Endothelial cell of umbilical vein (primary cell): ENCODE measurements at regions not wholly inside any gene's neighbourhood (a gene's known extent, or its start where the extent isn't known, plus 50 kb on each side); places are given as distances from the start of the nearest gene placed in this dataset.

Source experiments
- BruUV-seq: library from RNA; stranded (reverse); fragments of 400-500 nt; replicated peaks from 2 replicates; lab custom pipeline; 2021; lab: Mats Ljungman, UMichigan
- CTCF ChIA-PET: fragments of 300-600, 350-600 bp; sonication (Branson Sonifier 250); formaldehyde crosslinking; loops from one replicate; lab custom pipeline; 2021; ENCODE audit warnings: antibody characterized with exemption, inconsistent platforms; lab: Charles Lee
- POLR2A ChIA-PET: fragments of 300-600, 350-600 bp; sonication (Branson Sonifier 250); formaldehyde crosslinking; loops from one replicate; lab custom pipeline; 2021; ENCODE audit warnings: antibody characterized with exemption, inconsistent platforms; lab: Charles Lee
- DNase-seq: peaks from one replicate; pipeline ENCODE4 v3.0.0-alpha.2; 2011; ENCODE audit warnings: low read depth, low spot score
- FAIRE-seq: peaks from 2 replicates; lab custom pipeline; 2011; peaks lifted over from hg19 to GRCh38; lab: Jason Lieb, UNC
- H2AFZ ChIP-seq: 2 replicates; pipeline ENCODE4 v1.6.0; 2012; ENCODE audit warnings: low read depth, low read length, control low read depth, inconsistent platforms
- H3K27ac ChIP-seq: 2 replicates; pipeline ENCODE4 v1.5.1; 2011; ENCODE audit warnings: low read depth, mild to moderate bottlenecking, control low read depth, low read length, moderate library complexity; ENCODE audit not compliant: insufficient read depth
- H3K27me3 ChIP-seq, 2 experiments: 2 replicates each; pipeline versions ENCODE4 v1.6.0 to v1.6.1; 2011; ENCODE audit warnings: low read length in 2 of 2, mixed read lengths in 1 of 2; ENCODE audit not compliant: control insufficient read depth in 2 of 2, insufficient read depth in 2 of 2
- H3K36me3 ChIP-seq, 2 experiments: 2 replicates in 1 of 2; 3 replicates in 1 of 2; pipeline ENCODE4 v1.5.1; 2011; ENCODE audit warnings: low read length in 2 of 2, mild to moderate bottlenecking in 1 of 2, moderate library complexity in 1 of 2; ENCODE audit not compliant: control insufficient read depth in 2 of 2, insufficient read depth in 2 of 2; ENCODE audit errors: extremely low read depth in 1 of 2
- H3K4me1 ChIP-seq: 3 replicates; pipeline ENCODE4 v1.5.1; 2011; ENCODE audit warnings: mild to moderate bottlenecking, low read length; ENCODE audit not compliant: control insufficient read depth, insufficient read depth; ENCODE audit errors: extremely low read depth
- H3K4me2 ChIP-seq: 2 replicates; pipeline ENCODE4 v1.6.1; 2011; ENCODE audit warnings: low read length, control low read depth, mixed read lengths; ENCODE audit not compliant: insufficient read depth
- H3K4me3 ChIP-seq, 3 experiments: fragments of 200-600 bp in 1 of 3; sonication (generic), shearing (Covaris generic) in 1 of 3; replicated peaks in 1 of 3; 2 replicates each; pipeline ENCODE4 v1.5.1; 2011 to 2016; ENCODE audit warnings: control low read depth in 3 of 3, low read length in 3 of 3, mild to moderate bottlenecking in 2 of 3, inconsistent platforms in 1 of 3, low read depth in 1 of 3, moderate library complexity in 1 of 3; ENCODE audit not compliant: insufficient read depth in 1 of 3
- H3K79me2 ChIP-seq: 2 replicates; pipeline ENCODE4 v1.6.0; 2012; ENCODE audit warnings: low read length, inconsistent platforms; ENCODE audit not compliant: control insufficient read depth, insufficient read depth
- H3K9ac ChIP-seq: replicated peaks from 2 replicates; pipeline ENCODE3; 2011; ENCODE audit warnings: low read length, control low read depth; ENCODE audit not compliant: insufficient read depth; ENCODE audit errors: extremely low read depth
- H3K9me1 ChIP-seq: replicated peaks from 3 replicates; pipeline ENCODE4 v1.6.0; 2011; ENCODE audit warnings: mild to moderate bottlenecking, low read length; ENCODE audit not compliant: control insufficient read depth, insufficient read depth; ENCODE audit errors: extremely low read depth
- H3K9me3 ChIP-seq: replicated peaks from 2 replicates; pipeline ENCODE4 v1.5.1; 2012; ENCODE audit warnings: low read length, inconsistent platforms; ENCODE audit not compliant: control insufficient read depth, insufficient read depth
- H4K20me1 ChIP-seq: replicated peaks from 2 replicates; pipeline ENCODE3; 2011; ENCODE audit warnings: mild to moderate bottlenecking, low read length; ENCODE audit not compliant: control insufficient read depth, insufficient read depth; ENCODE audit errors: extremely low read depth
- CTCF ChIP-seq, 2 donors: IDR thresholded peaks; 1 replicate in 1 of 2; 2 replicates in 1 of 2; pipeline ENCODE4 v1.5.1; 2011; ENCODE audit warnings: low read length in 2 of 2, mild to moderate bottlenecking in 2 of 2, moderate library complexity in 2 of 2, control low read depth in 1 of 2, inconsistent platforms in 1 of 2, low read depth in 1 of 2; ENCODE audit not compliant: insufficient read depth in 1 of 2; ENCODE audit errors: extremely low read depth in 1 of 2
- GATA2 ChIP-seq: IDR thresholded peaks from 2 replicates; pipeline ENCODE4 v1.7.0; 2011; ENCODE audit warnings: low read depth, mild to moderate bottlenecking, moderate library complexity, mixed read lengths, low read length; ENCODE audit not compliant: insufficient read length, insufficient read depth
- MAX ChIP-seq: IDR thresholded peaks from 2 replicates; pipeline ENCODE4 v1.6.1; 2011; ENCODE audit not compliant: insufficient read depth, insufficient read length
- MYC ChIP-seq: IDR thresholded peaks from one replicate; pipeline ENCODE4 v1.6.1; 2011; ENCODE audit warnings: mild to moderate bottlenecking, low read depth, low read length
- POLR2A ChIP-seq: IDR thresholded peaks from 2 replicates; pipeline ENCODE4 v1.6.1; 2012; ENCODE audit warnings: low read depth, mild to moderate bottlenecking, control low read depth, low read length
- POLR2AphosphoS5 ChIP-seq: IDR thresholded peaks from 2 replicates; pipeline ENCODE4 v1.6.1; 2012; ENCODE audit warnings: low read depth, mild to moderate bottlenecking, control low read depth, low read length, moderate library complexity; ENCODE audit not compliant: insufficient read depth
- dilution Hi-C: fragments of 300-500 bp; cut with MboI; formaldehyde crosslinking; loops from one replicate; pipeline ENCODE4 v1.15.0; 2019; ENCODE audit warnings: low sequenced_read_pairs; ENCODE audit not compliant: extremely low pct_ligation_motif_present
- intact Hi-C: fragments of 100-400 bp; cut with micrococcal nuclease; formaldehyde crosslinking; loops from one replicate; pipeline ENCODE4 v1.10.0; 2022

GRCh38 chr2:106719222-106719621, 166.7 kb downstream of the ST6GAL2 start:
- H3K4me2 ChIP-seq, result no peak overlapping the region
- H3K9me3 ChIP-seq, result peaks cover 2% of the 10 kb centered on the region
- no peaks in the 10 kb centered on the region for H3K4me1 ChIP-seq
- no peak overlapping the region for H2AFZ ChIP-seq
- H3K4me3 ChIP-seq, result no peak overlapping the region
- no peaks in the 10 kb centered on the region for H4K20me1 ChIP-seq
- POLR2A ChIA-PET, result no interaction called here
- intact Hi-C loops, result no loop called here
- TF ChIP-seq MAX, result no peak
- no peak for TF ChIP-seq POLR2AphosphoS5
- TF ChIP-seq CTCF (IDR thresholded peaks at IDR 0.05; ENCODE audit: extremely low read depth in 1 of 2, insufficient read depth in 1 of 2, low read depth in 1 of 2, low read length in 2 of 2), result no peak
- TF ChIP-seq POLR2A, result no peak
- TF ChIP-seq GATA2, result no peak
- FAIRE-seq, result no peak
- no peaks in the 10 kb centered on the region for H3K79me2 ChIP-seq
- dilution Hi-C loops, result no loop called here
- CTCF ChIA-PET, result no interaction called here
- H3K9ac ChIP-seq, result no peak overlapping the region
- DNase-seq, result no peak
- no peak overlapping the region for H3K27ac ChIP-seq
- BruUV-seq, result no TSS peak
- H3K36me3 ChIP-seq, result no peaks in the 10 kb centered on the region
- H3K27me3 ChIP-seq, result no peaks in the 10 kb centered on the region
- no peaks in the 10 kb centered on the region for H3K9me1 ChIP-seq

GRCh38 chr2:106720026-106720425, 165.9 kb downstream of the ST6GAL2 start:
- Histone ChIP-seq H3K27me3 (no peaks in the 10 kb centered on the region), H2AFZ (no peak overlapping the region), H3K9me1 (no peaks in the 10 kb centered on the region), H3K4me3 (no peak overlapping the region), H3K4me2 (no peak overlapping the region), H3K79me2 (no peaks in the 10 kb centered on the region), H3K27ac (no peak overlapping the region), H3K4me1 (no peaks in the 10 kb centered on the region), H3K9ac (no peak overlapping the region), H3K9me3 (no peaks in the 10 kb centered on the region), H4K20me1 (no peaks in the 10 kb centered on the region), H3K36me3 (no peaks in the 10 kb centered on the region)
- DNase-seq (no peak), FAIRE-seq (no peak)
- ChIA-PET CTCF (no interaction called here), POLR2A (no interaction called here)
- TF ChIP-seq POLR2A, result no peak
- no peak for TF ChIP-seq GATA2
- TF ChIP-seq CTCF (IDR thresholded peaks at IDR 0.05; ENCODE audit: extremely low read depth in 1 of 2, insufficient read depth in 1 of 2, low read depth in 1 of 2, low read length in 2 of 2), result no peak
- TF ChIP-seq MYC, result no peak
- dilution Hi-C loops, result no loop called here
- intact Hi-C loops, result no loop called here
- BruUV-seq, result no TSS peak
